HCT116 (cell line): ENCODE measurements at regions not wholly inside any gene's neighbourhood (a gene's known extent, or its start where the extent isn't known, plus 50 kb on each side); places are given as distances from the start of the nearest gene placed in this dataset.

Source experiments
- CEBPB ChIP-seq: IDR thresholded peaks from 2 replicates; pipeline ENCODE4 v1.6.1; 2012; ENCODE audit warnings: low read depth
- POLR2AphosphoS5 ChIP-seq: IDR thresholded peaks from 2 replicates; pipeline ENCODE4 v1.6.1; 2011; ENCODE audit warnings: mild to moderate bottlenecking, low read depth, low read length, moderate library complexity
- TF ChIP-seq, protein P1 (sequence below), 3 experiments: fragments of 200-600 bp in 1 of 3; sonication (generic) in 1 of 3; IDR thresholded peaks in 2 of 3; conservative IDR thresholded peaks in 1 of 3; 2 replicates each; pipeline ENCODE4 v1.5.1; 2012 to 2017; ENCODE audit warnings: low read depth in 2 of 3, low read length in 2 of 3, antibody characterized with exemption in 1 of 3, borderline replicate concordance in 1 of 3, control low read depth in 1 of 3, mild to moderate bottlenecking in 1 of 3, mixed read lengths in 1 of 3, mixed run types in 1 of 3, moderate library complexity in 1 of 3; ENCODE audit not compliant: insufficient read depth in 1 of 3

- no peak for TF ChIP-seq CEBPB
- TF ChIP-seq, protein P1, sequence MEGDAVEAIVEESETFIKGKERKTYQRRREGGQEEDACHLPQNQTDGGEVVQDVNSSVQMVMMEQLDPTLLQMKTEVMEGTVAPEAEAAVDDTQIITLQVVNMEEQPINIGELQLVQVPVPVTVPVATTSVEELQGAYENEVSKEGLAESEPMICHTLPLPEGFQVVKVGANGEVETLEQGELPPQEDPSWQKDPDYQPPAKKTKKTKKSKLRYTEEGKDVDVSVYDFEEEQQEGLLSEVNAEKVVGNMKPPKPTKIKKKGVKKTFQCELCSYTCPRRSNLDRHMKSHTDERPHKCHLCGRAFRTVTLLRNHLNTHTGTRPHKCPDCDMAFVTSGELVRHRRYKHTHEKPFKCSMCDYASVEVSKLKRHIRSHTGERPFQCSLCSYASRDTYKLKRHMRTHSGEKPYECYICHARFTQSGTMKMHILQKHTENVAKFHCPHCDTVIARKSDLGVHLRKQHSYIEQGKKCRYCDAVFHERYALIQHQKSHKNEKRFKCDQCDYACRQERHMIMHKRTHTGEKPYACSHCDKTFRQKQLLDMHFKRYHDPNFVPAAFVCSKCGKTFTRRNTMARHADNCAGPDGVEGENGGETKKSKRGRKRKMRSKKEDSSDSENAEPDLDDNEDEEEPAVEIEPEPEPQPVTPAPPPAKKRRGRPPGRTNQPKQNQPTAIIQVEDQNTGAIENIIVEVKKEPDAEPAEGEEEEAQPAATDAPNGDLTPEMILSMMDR (IDR thresholded peaks at IDR 0.05 in 2 of 3, conservative IDR thresholded peaks at IDR 0.05 in 1 of 3; ENCODE audit: borderline replicate concordance in 1 of 3, insufficient read depth in 1 of 3, low read depth in 2 of 3, low read length in 2 of 3) = peak; percentile 11 to 63 (median 55); a peak in 4 of 6 replicates
- no peak for TF ChIP-seq POLR2AphosphoS5
Observed at GRCh38 chr12:22121224-22121623, 75.2 kb downstream of the CMAS start.
